ENCODE measurements at regions not wholly inside any gene's neighbourhood (a gene's known extent, or its start where the extent isn't known, plus 50 kb on each side); places are given as distances from the start of the nearest gene placed in this dataset.

DNA sequence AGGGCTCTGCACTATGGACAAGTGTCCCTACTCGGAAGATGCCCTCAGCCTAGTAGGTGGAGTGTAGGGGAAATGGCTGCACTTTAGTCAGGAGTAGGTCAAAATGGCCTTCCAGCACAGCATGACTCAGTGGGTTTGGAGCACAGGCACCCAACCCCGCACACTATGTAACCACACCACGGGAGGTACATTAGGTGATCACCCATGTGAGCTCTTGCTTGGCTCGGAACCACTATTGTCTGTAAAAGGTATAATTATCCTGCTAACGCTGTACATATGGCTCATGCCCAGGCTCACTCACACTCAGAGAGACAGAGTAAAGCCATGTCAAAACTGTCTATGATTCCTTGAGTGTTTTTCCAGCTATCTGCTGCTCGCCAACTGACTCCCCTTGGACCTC lies 156.9 kb upstream of the DACH1 start:
- H3K4me3 ChIP-seq = no peak overlapping the region
- H3K9me3 ChIP-seq (replicated peaks in 1 of 3) = no peaks in the 10 kb centered on the region
- H3K27ac ChIP-seq = no peak overlapping the region
- no peak for TF ChIP-seq POLR2A (IDR thresholded peaks at IDR 0.05)
- TF ChIP-seq, protein P1, sequence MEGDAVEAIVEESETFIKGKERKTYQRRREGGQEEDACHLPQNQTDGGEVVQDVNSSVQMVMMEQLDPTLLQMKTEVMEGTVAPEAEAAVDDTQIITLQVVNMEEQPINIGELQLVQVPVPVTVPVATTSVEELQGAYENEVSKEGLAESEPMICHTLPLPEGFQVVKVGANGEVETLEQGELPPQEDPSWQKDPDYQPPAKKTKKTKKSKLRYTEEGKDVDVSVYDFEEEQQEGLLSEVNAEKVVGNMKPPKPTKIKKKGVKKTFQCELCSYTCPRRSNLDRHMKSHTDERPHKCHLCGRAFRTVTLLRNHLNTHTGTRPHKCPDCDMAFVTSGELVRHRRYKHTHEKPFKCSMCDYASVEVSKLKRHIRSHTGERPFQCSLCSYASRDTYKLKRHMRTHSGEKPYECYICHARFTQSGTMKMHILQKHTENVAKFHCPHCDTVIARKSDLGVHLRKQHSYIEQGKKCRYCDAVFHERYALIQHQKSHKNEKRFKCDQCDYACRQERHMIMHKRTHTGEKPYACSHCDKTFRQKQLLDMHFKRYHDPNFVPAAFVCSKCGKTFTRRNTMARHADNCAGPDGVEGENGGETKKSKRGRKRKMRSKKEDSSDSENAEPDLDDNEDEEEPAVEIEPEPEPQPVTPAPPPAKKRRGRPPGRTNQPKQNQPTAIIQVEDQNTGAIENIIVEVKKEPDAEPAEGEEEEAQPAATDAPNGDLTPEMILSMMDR (IDR thresholded peaks at IDR 0.05) = no peak
- DNase-seq = no peak
- no peaks in the 10 kb centered on the region for H3K4me1 ChIP-seq (replicated peaks in 1 of 2)
- H3K27me3 ChIP-seq = no peaks in the 10 kb centered on the region
- no peaks in the 10 kb centered on the region for H3K36me3 ChIP-seq (replicated peaks in 1 of 2)
- intact Hi-C loops (cut with DNase I) = no loop called here
- WGBS, 4 donors = 87 to 94% (median 91%) methylated on average over 5 to 6 of the region's 6 CpGs

DNA sequence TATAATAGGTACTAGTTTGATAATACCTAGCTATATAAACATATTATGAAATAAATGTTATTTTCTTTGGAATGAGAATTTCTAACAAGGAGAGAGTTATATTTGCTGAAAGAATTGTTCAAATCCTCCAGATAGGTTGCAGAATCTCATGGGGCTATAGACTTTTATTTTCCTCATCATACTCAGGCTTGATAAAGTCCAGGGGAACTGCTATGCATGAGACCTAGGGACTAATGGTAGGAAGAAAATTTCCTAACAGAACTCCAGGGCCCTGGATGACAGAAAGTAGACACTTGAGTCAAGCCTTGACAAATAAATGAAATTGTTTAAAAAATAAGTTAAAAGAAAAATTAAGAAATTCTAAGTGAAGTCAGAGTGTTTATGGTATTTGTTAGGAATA lies 138.5 kb upstream of the DACH1 start:
- Histone ChIP-seq H3K4me3 (no peak overlapping the region), H3K9me3 (replicated peaks in 1 of 3) (no peaks in the 10 kb centered on the region), H3K27ac (no peak overlapping the region), H3K27me3 (no peaks in the 10 kb centered on the region), H3K4me1 (replicated peaks in 1 of 2) (no peaks in the 10 kb centered on the region), H3K36me3 (replicated peaks in 1 of 2) (no peaks in the 10 kb centered on the region)
- no peak for DNase-seq
- intact Hi-C loops (cut with DNase I) = no loop called here
- no peak for TF ChIP-seq POLR2A (IDR thresholded peaks at IDR 0.05)
- TF ChIP-seq, protein P1 (IDR thresholded peaks at IDR 0.05) = no peak

DNA sequence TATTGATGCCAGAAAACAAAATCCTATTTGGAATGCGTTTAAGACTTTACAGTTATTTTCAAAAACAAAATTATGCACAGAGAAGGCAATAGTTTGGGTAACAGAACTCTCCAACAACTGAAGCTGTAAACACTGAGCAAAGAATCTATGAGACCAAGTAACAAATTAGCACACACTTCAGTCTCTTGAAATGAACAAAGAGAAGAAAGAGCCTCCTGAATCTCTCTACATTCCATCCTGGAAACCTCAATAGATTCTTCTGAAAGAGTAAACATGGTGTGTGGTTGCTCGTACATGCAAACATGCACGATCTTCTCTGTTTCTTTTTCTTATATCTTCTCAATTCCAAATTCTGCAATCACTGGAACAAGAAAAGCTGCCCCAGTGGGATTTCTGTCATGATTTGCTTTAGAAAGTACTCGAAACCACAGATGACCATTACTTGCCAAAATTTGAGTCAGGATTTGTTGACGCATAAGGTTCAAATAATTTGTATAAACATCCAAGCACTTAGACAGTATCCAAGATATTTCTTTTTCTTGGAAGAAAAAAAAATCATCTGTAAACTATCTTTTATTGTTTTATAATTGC lies 137.9 kb upstream of the DACH1 start:
- no peak overlapping the region for H3K27ac ChIP-seq
- H3K36me3 ChIP-seq (replicated peaks in 1 of 2) = no peaks in the 10 kb centered on the region
- intact Hi-C loops (cut with DNase I) = no loop called here
- no peak for TF ChIP-seq POLR2A (IDR thresholded peaks at IDR 0.05)
- TF ChIP-seq, protein P1 (IDR thresholded peaks at IDR 0.05) = no peak
- DNase-seq = no peak
- no peaks in the 10 kb centered on the region for H3K27me3 ChIP-seq
- 72 to 84% (median 78%) methylated on average over 5 of the region's 5 CpGs for WGBS, 4 donors
- no peaks in the 10 kb centered on the region for H3K4me1 ChIP-seq (replicated peaks in 1 of 2)
- no peak overlapping the region for H3K4me3 ChIP-seq
- no peaks in the 10 kb centered on the region for H3K9me3 ChIP-seq (replicated peaks in 1 of 3)

DNA sequence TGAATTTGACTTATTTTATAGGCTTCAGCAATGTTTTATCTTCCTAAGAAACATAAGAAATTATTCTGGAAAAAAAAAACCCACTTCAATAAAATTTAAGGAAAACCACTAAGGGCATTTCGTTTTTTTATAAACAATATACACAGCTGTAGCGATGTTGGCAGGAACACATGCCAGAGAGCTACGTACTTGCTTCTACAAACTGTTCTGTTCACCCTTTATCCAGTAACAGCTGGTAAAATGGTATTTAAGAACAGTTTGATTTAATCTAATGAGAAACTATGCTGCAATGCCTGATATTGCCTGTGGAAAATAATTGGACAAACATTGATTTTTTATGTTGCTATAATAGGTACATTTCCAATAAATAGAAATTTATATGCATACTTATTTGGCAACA lies 137.2 kb upstream of the DACH1 start:
- H3K4me3 ChIP-seq = no peak overlapping the region
- TF ChIP-seq POLR2A (IDR thresholded peaks at IDR 0.05) = no peak
- TF ChIP-seq, protein P1 (IDR thresholded peaks at IDR 0.05) = no peak
- H3K27me3 ChIP-seq = no peaks in the 10 kb centered on the region
- no peaks in the 10 kb centered on the region for H3K4me1 ChIP-seq (replicated peaks in 1 of 2)
- intact Hi-C loops (cut with DNase I) = no loop called here
- DNase-seq = no peak
- no peaks in the 10 kb centered on the region for H3K36me3 ChIP-seq (replicated peaks in 1 of 2)
- H3K27ac ChIP-seq = no peak overlapping the region
- H3K9me3 ChIP-seq (replicated peaks in 1 of 3) = no peaks in the 10 kb centered on the region
- 56 to 86% (median 59%) methylated on average over 3 of the region's 3 CpGs for WGBS, 4 donors

Data from adrenal gland (tissue), 9 donors.